ENCODE measurements at regions not wholly inside any gene's neighbourhood (a gene's known extent, or its start where the extent isn't known, plus 50 kb on each side); places are given as distances from the start of the nearest gene placed in this dataset.
"Not testable (repeated sequence)": the region's sequence is repeated elsewhere in the genome, so short reads cannot be mapped to it uniquely, and the experiment has no call there.

- not testable (repeated sequence) for DNase-seq (ENCODE audit: extremely low read depth in 1 of 11, low read depth in 9 of 11, low spot score in 4 of 11)
These were observed 209.4 kb upstream of the SLC38A2 start for GRCh38 chr12:46581990-46582389.

GRCh38 chr12:46580445-46580844, 207.9 kb upstream of the SLC38A2 start:
- no peak for DNase-seq (ENCODE audit: extremely low read depth in 1 of 11, low read depth in 9 of 11, low spot score in 4 of 11)

- no peak for DNase-seq (ENCODE audit: extremely low read depth in 1 of 11, low read depth in 9 of 11, low spot score in 4 of 11)
These were observed 206.9 kb upstream of the SLC38A2 start for GRCh38 chr12:46579474-46579873.

GRCh38 chr12:46578190-46578982, 205.8 kb upstream of the SLC38A2 start:
- DNase-seq (ENCODE audit: extremely low read depth in 1 of 11, low read depth in 9 of 11, low spot score in 4 of 11), result no peak

- no peak for DNase-seq (ENCODE audit: extremely low read depth in 1 of 11, low read depth in 9 of 11, low spot score in 4 of 11)
These were observed 204.6 kb upstream of the SLC38A2 start for GRCh38 chr12:46577063-46577776.

GRCh38 chr12:46574847-46575246, 202.3 kb upstream of the SLC38A2 start:
- no peak for DNase-seq (ENCODE audit: extremely low read depth in 1 of 11, low read depth in 9 of 11, low spot score in 4 of 11)

GRCh38 chr12:46573347-46573658, 200.7 kb upstream of the SLC38A2 start:
- DNase-seq (ENCODE audit: extremely low read depth in 1 of 11, low read depth in 9 of 11, low spot score in 4 of 11), result no peak

GRCh38 chr12:46572644-46573346, 200.2 kb upstream of the SLC38A2 start:
- no peak for DNase-seq (ENCODE audit: extremely low read depth in 1 of 11, low read depth in 9 of 11, low spot score in 4 of 11)

- no peak for DNase-seq (ENCODE audit: extremely low read depth in 1 of 11, low read depth in 9 of 11, low spot score in 4 of 11)
These were observed 199.0 kb upstream of the SLC38A2 start for GRCh38 chr12:46571608-46572007.

GRCh38 chr12:46569826-46570439, 197.4 kb upstream of the SLC38A2 start:
- no peak for DNase-seq (ENCODE audit: extremely low read depth in 1 of 11, low read depth in 9 of 11, low spot score in 4 of 11)

- DNase-seq (ENCODE audit: extremely low read depth in 1 of 11, low read depth in 9 of 11, low spot score in 4 of 11), result no peak
These were observed 195.1 kb upstream of the SLC38A2 start for GRCh38 chr12:46567667-46568066.

GRCh38 chr12:46562625-46563225, 190.2 kb upstream of the SLC38A2 start:
- DNase-seq (ENCODE audit: extremely low read depth in 1 of 11, low read depth in 9 of 11, low spot score in 4 of 11), result no peak

- not testable (repeated sequence) for DNase-seq (ENCODE audit: extremely low read depth in 1 of 11, low read depth in 9 of 11, low spot score in 4 of 11)
These were observed 189.4 kb upstream of the SLC38A2 start for GRCh38 chr12:46561769-46562624.

GRCh38 chr12:46560874-46561273, 188.3 kb upstream of the SLC38A2 start:
- DNase-seq (ENCODE audit: extremely low read depth in 1 of 11, low read depth in 9 of 11, low spot score in 4 of 11), result no peak

GRCh38 chr12:46560089-46560488, 187.5 kb upstream of the SLC38A2 start:
- DNase-seq (ENCODE audit: extremely low read depth in 1 of 11, low read depth in 9 of 11, low spot score in 4 of 11), result no peak

- no peak for DNase-seq (ENCODE audit: extremely low read depth in 1 of 11, low read depth in 9 of 11, low spot score in 4 of 11)
These were observed 186.7 kb upstream of the SLC38A2 start for GRCh38 chr12:46559311-46559710.

GRCh38 chr12:46558677-46559076, 186.1 kb upstream of the SLC38A2 start:
- DNase-seq (ENCODE audit: extremely low read depth in 1 of 11, low read depth in 9 of 11, low spot score in 4 of 11), result no peak

- no peak for DNase-seq (ENCODE audit: extremely low read depth in 1 of 11, low read depth in 9 of 11, low spot score in 4 of 11)
These were observed 185.2 kb upstream of the SLC38A2 start for GRCh38 chr12:46557539-46558373.
